HUES6 (cell line): ENCODE measurements at regions not wholly inside any gene's neighbourhood (a gene's known extent, or its start where the extent isn't known, plus 50 kb on each side); places are given as distances from the start of the nearest gene placed in this dataset.

Experiments
- H3K27ac ChIP-seq: 2 replicates; pipeline ENCODE4 v1.7.0; 2013; ENCODE audit warnings: low read depth, mild to moderate bottlenecking, low read length, inconsistent platforms
- H3K27me3 ChIP-seq: 2 replicates; pipeline ENCODE4 v1.6.1; 2013; ENCODE audit warnings: low read length; ENCODE audit not compliant: control insufficient read depth, insufficient read depth
- H3K36me3 ChIP-seq: 2 replicates; pipeline ENCODE4 v1.6.1; 2013; ENCODE audit warnings: low read length; ENCODE audit not compliant: control insufficient read depth, insufficient read depth
- H3K4me1 ChIP-seq: 2 replicates; pipeline ENCODE4 v1.6.1; 2013; ENCODE audit warnings: low read length; ENCODE audit not compliant: control insufficient read depth, insufficient read depth
- H3K4me3 ChIP-seq: 2 replicates; pipeline ENCODE4 v1.5.1; 2013; ENCODE audit warnings: low read depth, low read length
- H3K9ac ChIP-seq: one replicate; pipeline ENCODE4 v1.6.1; 2013; ENCODE audit warnings: mild to moderate bottlenecking, low read length
- H3K9me3 ChIP-seq: 2 replicates; pipeline ENCODE4 v1.6.1; 2013; ENCODE audit warnings: low read depth, low read length; ENCODE audit not compliant: control insufficient read depth, insufficient read depth

DNA sequence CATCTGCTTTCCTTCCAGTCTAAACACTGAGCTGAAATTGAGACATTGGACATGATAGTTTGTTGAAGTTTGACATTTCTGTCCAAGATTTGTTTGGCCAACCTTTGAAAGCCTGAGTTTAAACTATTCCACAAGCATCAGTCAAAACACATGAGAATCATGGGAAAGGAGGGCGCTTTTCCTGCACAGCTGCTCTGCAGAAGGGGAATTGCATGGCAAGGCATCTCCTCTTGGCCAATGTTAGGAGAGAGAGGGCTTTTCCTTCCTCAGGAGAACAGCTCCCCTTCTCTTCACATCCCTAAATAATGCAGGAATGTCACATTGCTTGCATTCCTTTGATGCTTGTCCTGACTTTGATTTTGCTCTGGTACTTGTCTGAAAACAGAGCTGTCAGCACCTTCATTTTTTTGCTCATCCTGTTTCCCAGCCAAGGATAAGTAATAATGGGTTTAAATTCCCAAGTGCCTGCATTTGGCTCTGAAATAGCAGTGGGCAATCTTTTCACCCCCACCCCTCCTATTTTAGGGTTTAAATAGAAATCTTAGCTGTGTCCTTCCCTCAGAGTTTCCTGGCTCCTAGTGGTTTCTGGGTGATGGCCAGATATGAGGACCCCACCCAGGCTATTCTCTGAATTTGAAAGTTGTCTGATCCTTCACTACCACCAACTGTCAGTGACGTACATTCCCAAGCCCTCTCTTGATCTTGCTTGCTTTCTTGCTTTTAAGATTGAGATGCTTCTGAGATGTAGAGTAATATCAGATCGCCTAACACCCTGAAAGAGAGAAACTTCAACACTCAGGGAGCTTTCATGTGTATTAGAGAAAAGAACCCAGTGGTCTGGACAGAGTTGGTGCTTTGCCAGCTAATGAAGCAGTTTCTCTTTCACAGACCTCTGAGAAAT is 75.2 kb upstream of the NPVF start:
- Histone ChIP-seq H3K27me3 (no peaks in the 10 kb centered on the region), H3K9me3 (no peaks in the 10 kb centered on the region), H3K4me3 (peak overlapping the region; percentile 11; the same call in 1 of the 2 replicates), H3K4me1 (peaks cover 24% of the 10 kb centered on the region), H3K36me3 (no peaks in the 10 kb centered on the region), H3K27ac (peak overlapping the region; percentile 65; the same call in 1 of the 2 replicates), H3K9ac (peak overlapping the region; percentile 56)

DNA sequence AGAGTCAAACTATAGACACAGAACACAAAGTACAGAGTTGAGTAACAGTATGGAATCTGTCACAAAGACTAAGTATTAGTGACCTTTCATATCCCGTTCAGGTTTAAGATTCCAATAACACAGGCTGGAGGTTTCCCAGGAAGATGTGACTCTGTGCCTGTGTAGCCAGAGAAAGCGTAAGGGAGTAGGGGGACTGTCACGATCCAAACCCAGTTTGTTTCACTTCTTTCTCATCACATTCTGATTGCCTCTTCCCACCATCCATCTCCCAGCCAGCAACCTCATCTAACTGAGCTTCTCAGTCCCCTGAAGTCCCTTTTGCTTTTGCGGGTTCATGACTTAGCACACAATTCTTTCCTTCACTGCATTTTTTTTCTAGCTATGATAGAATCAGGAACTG is 76.4 kb upstream of the NPVF start:
- Histone ChIP-seq H3K9ac (peak overlapping the region; percentile 24), H3K4me3 (no peak overlapping the region), H3K9me3 (no peaks in the 10 kb centered on the region), H3K4me1 (peaks cover 24% of the 10 kb centered on the region), H3K27ac (no peak overlapping the region), H3K36me3 (no peaks in the 10 kb centered on the region), H3K27me3 (no peaks in the 10 kb centered on the region)

DNA sequence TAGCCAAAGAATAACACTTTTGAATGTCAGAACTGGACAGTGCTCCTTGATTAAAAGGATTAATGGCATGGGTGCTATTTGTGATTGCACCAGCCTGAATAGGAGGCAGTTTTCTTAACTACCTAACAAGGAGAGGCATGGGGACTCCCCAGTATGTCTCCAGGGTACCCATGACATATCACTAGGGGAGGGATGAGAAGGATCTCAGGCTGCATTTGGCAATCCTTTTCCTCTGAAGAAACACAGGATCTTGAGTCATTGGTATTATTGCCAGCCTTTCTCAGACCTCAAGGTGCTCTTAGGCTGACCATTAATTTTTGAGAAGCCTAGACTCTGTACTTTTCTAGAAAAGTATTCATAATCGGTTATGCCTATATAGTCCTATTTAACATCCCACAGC is 77.5 kb upstream of the NPVF start:
- Histone ChIP-seq H3K4me3 (no peak overlapping the region), H3K4me1 (peaks cover 24% of the 10 kb centered on the region), H3K9me3 (no peaks in the 10 kb centered on the region), H3K9ac (no peak overlapping the region), H3K36me3 (no peaks in the 10 kb centered on the region), H3K27me3 (no peaks in the 10 kb centered on the region), H3K27ac (no peak overlapping the region)

- H3K27ac ChIP-seq = no peak overlapping the region
- H3K9me3 ChIP-seq = no peaks in the 10 kb centered on the region
- no peaks in the 10 kb centered on the region for H3K36me3 ChIP-seq
- H3K27me3 ChIP-seq = no peaks in the 10 kb centered on the region
- H3K4me3 ChIP-seq = no peak overlapping the region
- H3K9ac ChIP-seq = no peak overlapping the region
- peaks cover 24% of the 10 kb centered on the region for H3K4me1 ChIP-seq
Measured at GRCh38 chr7:25307624-25308023, 79.3 kb upstream of the NPVF start.

- no peak overlapping the region for H3K4me3 ChIP-seq
- no peaks in the 10 kb centered on the region for H3K27me3 ChIP-seq
- no peak overlapping the region for H3K9ac ChIP-seq
- no peaks in the 10 kb centered on the region for H3K36me3 ChIP-seq
- no peaks in the 10 kb centered on the region for H3K9me3 ChIP-seq
- peaks cover 18% of the 10 kb centered on the region for H3K4me1 ChIP-seq
- H3K27ac ChIP-seq = no peak overlapping the region
Measured at GRCh38 chr7:25308246-25308645, 80.0 kb upstream of the NPVF start.

DNA sequence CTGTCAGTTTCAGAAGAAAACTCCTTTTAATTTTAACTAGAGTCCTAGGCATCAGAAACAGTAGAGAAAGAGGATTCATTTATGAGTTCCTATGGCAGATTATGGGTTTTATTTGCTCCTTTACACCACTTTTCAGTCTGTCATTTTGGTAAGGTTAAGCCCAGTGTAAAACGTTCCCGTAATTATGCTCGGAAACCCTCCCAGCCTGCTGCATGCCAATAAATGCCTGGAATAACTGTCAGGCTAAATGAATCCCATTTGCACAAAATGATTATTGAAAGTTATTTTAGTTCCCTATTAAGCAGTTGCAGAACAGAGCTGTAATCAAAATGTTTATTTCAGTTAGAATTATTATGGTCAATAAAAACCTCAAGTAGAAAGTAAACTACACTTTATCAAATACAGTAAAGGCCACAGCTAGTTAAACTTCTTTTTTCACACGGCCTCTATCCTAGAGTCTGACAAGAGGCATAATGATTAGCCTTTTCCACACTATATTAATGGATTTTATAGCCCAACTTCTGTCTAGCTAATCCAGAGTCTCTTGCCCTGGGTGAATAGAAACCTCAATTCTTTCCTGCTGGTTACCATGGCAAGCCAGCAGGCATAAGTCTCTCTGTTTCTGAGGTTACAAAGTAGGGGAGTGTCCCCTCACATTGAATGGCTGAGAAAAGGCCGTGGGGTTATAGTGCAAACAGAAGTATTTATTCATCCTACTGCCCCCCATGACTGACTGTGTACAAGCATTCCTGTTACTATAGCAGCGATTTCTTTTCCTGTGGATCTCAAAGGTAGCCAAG is 80.8 kb upstream of the NPVF start:
- Histone ChIP-seq H3K4me3 (no peak overlapping the region), H3K36me3 (no peaks in the 10 kb centered on the region), H3K4me1 (peaks cover 10% of the 10 kb centered on the region), H3K9me3 (no peaks in the 10 kb centered on the region), H3K9ac (no peak overlapping the region), H3K27ac (no peak overlapping the region), H3K27me3 (no peaks in the 10 kb centered on the region)

DNA sequence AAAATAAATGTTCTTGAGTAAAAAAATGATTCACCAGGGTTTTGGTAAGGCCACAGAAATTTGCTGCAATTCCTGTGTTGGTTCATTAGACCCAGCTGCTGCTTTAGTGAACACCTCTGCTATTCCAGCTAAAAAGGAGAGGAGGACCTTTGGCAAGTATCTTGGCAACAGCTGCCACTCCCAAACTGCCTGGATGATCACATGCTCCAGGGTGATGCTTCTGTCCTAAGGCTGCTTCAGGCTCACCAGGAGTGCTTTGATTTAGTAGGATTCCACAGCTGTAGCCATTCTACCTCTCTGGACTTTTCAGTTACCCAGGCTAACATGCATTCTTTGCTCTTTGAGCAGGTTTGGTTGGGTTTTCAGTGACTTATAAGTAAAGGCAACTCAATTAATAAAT is 82.6 kb upstream of the NPVF start:
- no peaks in the 10 kb centered on the region for H3K9me3 ChIP-seq
- no peaks in the 10 kb centered on the region for H3K36me3 ChIP-seq
- H3K9ac ChIP-seq = no peak overlapping the region
- no peak overlapping the region for H3K27ac ChIP-seq
- H3K4me3 ChIP-seq = no peak overlapping the region
- H3K27me3 ChIP-seq = no peaks in the 10 kb centered on the region
- H3K4me1 ChIP-seq = no peaks in the 10 kb centered on the region

- no peaks in the 10 kb centered on the region for H3K4me1 ChIP-seq
- no peak overlapping the region for H3K9ac ChIP-seq
- H3K4me3 ChIP-seq = no peak overlapping the region
- H3K27ac ChIP-seq = no peak overlapping the region
- H3K36me3 ChIP-seq = no peaks in the 10 kb centered on the region
- no peaks in the 10 kb centered on the region for H3K27me3 ChIP-seq
- no peaks in the 10 kb centered on the region for H3K9me3 ChIP-seq
Measured at GRCh38 chr7:25311346-25311745, 83.1 kb upstream of the NPVF start.

DNA sequence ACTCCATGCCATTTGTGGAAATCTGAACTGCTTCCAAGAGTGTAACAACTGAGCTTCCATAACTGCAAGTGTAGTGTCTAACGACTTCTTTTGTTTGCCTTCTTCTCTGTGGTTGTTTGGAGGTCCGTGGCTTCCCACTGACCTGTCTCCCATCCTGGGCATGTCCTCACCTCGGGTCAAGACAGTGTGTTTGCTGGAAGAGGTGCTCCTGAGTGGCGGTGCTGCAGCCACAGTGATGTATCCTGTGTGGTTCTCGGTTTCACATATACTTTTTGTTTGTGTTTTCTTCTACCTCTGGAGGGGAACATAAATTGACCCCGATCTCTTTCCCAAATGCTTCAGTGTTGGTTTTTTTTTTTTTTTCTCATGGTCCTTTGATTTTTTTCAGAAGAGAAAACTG is 84.7 kb upstream of the NPVF start:
- Histone ChIP-seq H3K9ac (no peak overlapping the region), H3K27me3 (no peaks in the 10 kb centered on the region), H3K4me3 (no peak overlapping the region), H3K36me3 (no peaks in the 10 kb centered on the region), H3K4me1 (0 out of 2 replicates have a peak, but pooled peaks cover 6% of the 10 kb centered on the region), H3K27ac (no peak overlapping the region), H3K9me3 (no peaks in the 10 kb centered on the region)

DNA sequence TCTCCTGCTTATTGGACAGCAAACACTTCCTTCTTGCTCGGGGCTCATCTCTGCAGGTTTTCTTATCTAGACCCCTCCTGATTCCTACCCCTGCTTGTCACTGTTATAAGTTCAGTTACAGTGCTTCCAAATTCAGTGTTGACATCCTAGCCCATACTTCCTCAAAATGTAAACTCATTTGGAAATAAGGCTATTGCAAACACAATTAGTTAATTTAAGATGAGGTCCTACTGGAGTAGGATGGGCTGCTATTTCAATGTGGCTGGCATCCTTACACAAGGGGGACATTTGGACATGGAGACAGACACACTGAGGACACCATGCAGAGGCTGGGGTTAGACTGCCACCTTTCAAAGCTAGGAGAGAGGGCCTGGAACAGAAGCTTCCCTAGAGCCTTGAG is 85.2 kb upstream of the NPVF start:
- Histone ChIP-seq H3K27ac (no peak overlapping the region), H3K9ac (no peak overlapping the region), H3K4me1 (0 out of 2 replicates have a peak, but pooled peaks cover 12% of the 10 kb centered on the region), H3K36me3 (no peaks in the 10 kb centered on the region), H3K9me3 (no peaks in the 10 kb centered on the region), H3K27me3 (no peaks in the 10 kb centered on the region), H3K4me3 (no peak overlapping the region)
